Activated CD4-positive, alpha-beta memory T cell treated with anti-CD3 and anti-CD28 coated beads for 36 hours (primary cell): ENCODE measurements at regions not wholly inside any gene's neighbourhood (a gene's known extent, or its start where the extent isn't known, plus 50 kb on each side); places are given as distances from the start of the nearest gene placed in this dataset.

Experiments
- CTCF ChIA-PET: fragments of 350-600 bp; sonication (Branson Sonifier 250); formaldehyde crosslinking; loops from one replicate; lab custom pipeline; 2021; ENCODE audit warnings: antibody characterized with exemption, inconsistent platforms; lab: Charles Lee
- POLR2A ChIA-PET: fragments of 350-600 bp; sonication (Branson Sonifier 250); formaldehyde crosslinking; loops from one replicate; lab custom pipeline; 2021; ENCODE audit warnings: antibody characterized with exemption; lab: Charles Lee
- DNase-seq: peaks from one replicate; pipeline ENCODE4 v3.0.0-alpha.2; 2020
- H3K27ac Mint-ChIP-seq: one replicate; pipeline ENCODE4 v1.8.0; 2021; ENCODE audit warnings: mixed read lengths
- H3K27me3 Mint-ChIP-seq: one replicate; pipeline ENCODE4 v1.8.0; 2021; ENCODE audit warnings: mixed read lengths
- H3K36me3 Mint-ChIP-seq: one replicate; pipeline ENCODE4 v1.8.0; 2021; ENCODE audit warnings: mixed read lengths
- H3K4me1 Mint-ChIP-seq: one replicate; pipeline ENCODE4 v1.8.0; 2021; ENCODE audit warnings: low read depth, mixed read lengths
- H3K4me3 Mint-ChIP-seq: one replicate; pipeline ENCODE4 v1.8.0; 2021; ENCODE audit warnings: mild to moderate bottlenecking, mixed read lengths
- H3K9me3 Mint-ChIP-seq: one replicate; pipeline ENCODE4 v1.8.0; 2021; ENCODE audit warnings: mixed read lengths
- intact Hi-C: fragments of 100-400 bp; cut with micrococcal nuclease; formaldehyde crosslinking; loops from one replicate; pipeline ENCODE4 v1.15.1; 2023

DNA sequence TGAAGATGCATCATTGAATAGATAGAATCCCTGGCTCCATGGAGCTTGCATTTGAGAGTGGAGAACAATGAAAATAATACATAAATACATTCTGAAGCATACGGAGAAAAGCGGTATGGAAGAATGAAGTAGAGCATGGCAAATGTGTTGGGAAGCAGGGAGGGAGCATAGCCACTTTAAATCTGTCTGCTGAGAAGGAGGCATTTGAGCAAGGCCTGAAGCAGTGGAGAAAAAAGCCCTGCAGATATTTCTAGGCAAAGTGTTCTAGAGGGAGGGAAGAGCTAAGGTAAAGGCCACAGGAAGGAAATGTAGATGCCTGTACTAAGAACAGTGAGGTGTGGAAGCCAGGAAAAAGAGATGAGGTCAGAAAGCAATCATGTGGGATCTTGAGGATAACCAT lies 484.8 kb downstream of the CNTN3 start:
- H3K4me1 Mint-ChIP-seq = no peaks in the 10 kb centered on the region
- H3K9me3 Mint-ChIP-seq = peaks cover 23% of the 10 kb centered on the region
- no peak for DNase-seq
- H3K36me3 Mint-ChIP-seq = no peaks in the 10 kb centered on the region
- intact Hi-C loops = no loop called here
- H3K27me3 Mint-ChIP-seq = no peaks in the 10 kb centered on the region
- ChIA-PET POLR2A (no interaction called here), CTCF (no interaction called here)
- no peak overlapping the region for H3K4me3 Mint-ChIP-seq
- no peak overlapping the region for H3K27ac Mint-ChIP-seq

DNA sequence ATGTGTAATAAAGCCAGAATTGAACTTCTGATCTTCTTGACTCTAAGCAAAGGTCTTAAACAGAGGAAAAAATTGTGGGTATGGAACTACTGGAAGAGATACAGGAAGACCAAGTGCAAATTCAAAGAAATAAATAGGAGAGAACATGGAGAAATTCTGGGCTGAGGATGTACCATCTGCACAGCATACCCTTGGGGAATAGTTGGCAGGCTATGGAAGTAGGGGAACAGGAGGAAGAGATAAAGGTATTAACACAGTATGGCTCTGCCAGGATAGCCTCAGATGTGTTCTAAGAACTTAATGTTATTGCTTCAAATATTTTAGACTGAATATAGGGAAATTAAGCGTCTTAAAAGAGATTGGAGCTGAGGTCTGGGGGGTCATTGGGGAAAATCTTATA lies 485.4 kb downstream of the CNTN3 start:
- POLR2A ChIA-PET = no interaction called here
- CTCF ChIA-PET = no interaction called here
- DNase-seq = no peak
- H3K4me1 Mint-ChIP-seq = no peaks in the 10 kb centered on the region
- no peak overlapping the region for H3K27ac Mint-ChIP-seq
- H3K4me3 Mint-ChIP-seq = no peak overlapping the region
- H3K27me3 Mint-ChIP-seq = no peaks in the 10 kb centered on the region
- intact Hi-C loops = no loop called here
- no peaks in the 10 kb centered on the region for H3K36me3 Mint-ChIP-seq
- peaks cover 23% of the 10 kb centered on the region for H3K9me3 Mint-ChIP-seq

- Mint-ChIP-seq H3K4me1 (no peaks in the 10 kb centered on the region), H3K9me3 (peaks cover 13% of the 10 kb centered on the region), H3K36me3 (no peaks in the 10 kb centered on the region), H3K27ac (no peak overlapping the region), H3K4me3 (no peak overlapping the region), H3K27me3 (no peaks in the 10 kb centered on the region)
- POLR2A ChIA-PET = interaction anchor here (0.6 kb wide), 1 partner anchor 98 kb away, joined by 5 read pairs; no protein-coding TSS in a partner anchor
- DNase-seq = no peak
- CTCF ChIA-PET = no interaction called here
- intact Hi-C loops = no loop called here
Measured at GRCh38 chr3:74127256-74127655, 487.2 kb downstream of the CNTN3 start.

DNA sequence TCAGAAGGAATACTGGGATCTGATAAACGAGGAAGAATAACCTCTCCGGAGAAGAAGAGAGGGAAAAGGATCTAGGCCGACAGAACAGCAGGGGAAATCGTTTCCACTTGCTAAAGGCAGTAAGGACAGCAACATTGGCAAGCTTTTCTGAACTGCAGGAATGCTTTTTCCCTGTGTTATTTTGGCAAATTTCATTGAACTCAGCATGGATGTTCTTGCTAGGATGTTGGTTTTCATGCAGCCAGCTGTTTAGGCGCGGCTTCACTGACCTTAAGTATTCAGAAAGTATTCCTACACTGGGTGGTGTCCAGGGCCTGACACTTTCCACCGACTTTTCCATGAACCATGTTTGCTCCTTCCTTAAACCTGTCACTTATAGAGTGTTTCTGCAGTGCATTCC lies 489.7 kb downstream of the CNTN3 start:
- intact Hi-C loops = no loop called here
- no peaks in the 10 kb centered on the region for H3K27me3 Mint-ChIP-seq
- no peaks in the 10 kb centered on the region for H3K36me3 Mint-ChIP-seq
- H3K4me1 Mint-ChIP-seq = no peaks in the 10 kb centered on the region
- no peak overlapping the region for H3K4me3 Mint-ChIP-seq
- CTCF ChIA-PET = no interaction called here
- POLR2A ChIA-PET = no interaction called here
- DNase-seq = no peak
- H3K27ac Mint-ChIP-seq = no peak overlapping the region
- peaks cover 21% of the 10 kb centered on the region for H3K9me3 Mint-ChIP-seq

- intact Hi-C loops = no loop called here
- H3K27me3 Mint-ChIP-seq = no peaks in the 10 kb centered on the region
- no peak overlapping the region for H3K27ac Mint-ChIP-seq
- H3K4me3 Mint-ChIP-seq = no peak overlapping the region
- ChIA-PET POLR2A (no interaction called here), CTCF (no interaction called here)
- H3K9me3 Mint-ChIP-seq = peaks cover 20% of the 10 kb centered on the region
- no peaks in the 10 kb centered on the region for H3K36me3 Mint-ChIP-seq
- no peaks in the 10 kb centered on the region for H3K4me1 Mint-ChIP-seq
- DNase-seq = no peak
Measured at GRCh38 chr3:74122281-74122680, 492.2 kb downstream of the CNTN3 start.

DNA sequence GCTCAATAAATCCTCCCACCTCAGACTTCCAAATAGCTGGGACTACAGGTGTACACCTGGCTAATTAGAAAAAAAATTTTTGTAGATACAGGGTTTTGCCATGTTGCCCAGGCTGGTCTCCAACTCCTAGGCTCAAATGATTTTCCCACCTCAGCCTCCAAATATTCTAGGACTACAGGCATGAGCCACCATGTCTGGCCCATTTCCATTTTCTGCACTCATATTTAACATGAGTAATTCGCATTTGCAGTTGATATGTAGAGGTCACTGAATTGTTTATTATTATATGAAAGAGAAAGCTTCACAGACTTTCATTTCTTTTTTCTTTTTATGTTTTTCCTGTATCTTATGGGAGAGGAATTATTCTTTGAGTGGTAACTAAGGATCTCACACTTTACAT lies 492.7 kb downstream of the CNTN3 start:
- H3K27ac Mint-ChIP-seq = no peak overlapping the region
- H3K4me3 Mint-ChIP-seq = no peak overlapping the region
- H3K36me3 Mint-ChIP-seq = no peaks in the 10 kb centered on the region
- H3K4me1 Mint-ChIP-seq = no peaks in the 10 kb centered on the region
- H3K27me3 Mint-ChIP-seq = no peaks in the 10 kb centered on the region
- intact Hi-C loops = no loop called here
- POLR2A ChIA-PET = no interaction called here
- no peak for DNase-seq
- CTCF ChIA-PET = no interaction called here
- peaks cover 24% of the 10 kb centered on the region for H3K9me3 Mint-ChIP-seq

DNA sequence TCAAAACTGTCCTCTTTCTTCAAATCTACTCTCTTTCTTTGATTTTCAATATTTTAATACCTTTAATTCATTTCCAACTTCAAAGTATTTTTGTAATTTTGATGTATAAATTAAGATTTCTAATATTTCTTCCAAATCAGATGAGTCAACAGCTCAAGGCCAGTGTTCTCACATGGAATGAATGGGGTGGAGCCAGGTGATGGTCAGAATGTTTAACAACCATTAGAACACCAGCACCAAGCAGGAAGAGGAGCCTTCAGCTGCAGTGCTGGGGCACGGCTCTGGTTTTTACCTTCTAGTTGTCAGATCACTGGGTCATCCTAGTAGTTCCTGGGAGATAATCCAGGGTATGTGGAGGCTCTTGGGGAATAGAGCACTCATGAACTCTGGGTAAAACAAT lies 494.5 kb upstream of the PDZRN3 start:
- Mint-ChIP-seq H3K27me3 (no peaks in the 10 kb centered on the region), H3K36me3 (no peaks in the 10 kb centered on the region), H3K4me3 (no peak overlapping the region), H3K4me1 (no peaks in the 10 kb centered on the region), H3K27ac (no peak overlapping the region), H3K9me3 (peaks cover 30% of the 10 kb centered on the region)
- intact Hi-C loops = no loop called here
- POLR2A ChIA-PET = no interaction called here
- CTCF ChIA-PET = no interaction called here
- no peak for DNase-seq

DNA sequence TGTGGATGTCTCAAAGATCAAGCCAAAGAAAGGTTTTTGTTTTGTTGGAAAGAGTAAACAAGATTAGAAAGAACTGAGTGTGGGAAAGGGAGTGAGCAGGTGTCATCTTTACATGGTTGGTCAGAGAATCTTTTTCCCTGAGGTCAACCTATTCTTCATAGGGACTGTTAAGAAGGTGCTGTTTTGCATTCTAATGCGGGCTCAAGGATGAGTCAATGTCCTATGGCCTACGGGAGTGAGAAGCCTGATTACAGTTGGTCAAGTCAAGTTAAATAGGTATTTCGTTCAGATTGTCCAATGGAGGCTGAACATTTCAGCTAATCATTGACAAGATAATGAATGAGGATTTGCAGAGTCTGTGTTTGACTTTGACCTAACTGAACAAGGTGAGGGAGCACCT lies 491.2 kb upstream of the PDZRN3 start:
- DNase-seq = no peak
- Mint-ChIP-seq H3K4me3 (no peak overlapping the region), H3K9me3 (peaks cover 24% of the 10 kb centered on the region), H3K4me1 (no peaks in the 10 kb centered on the region), H3K36me3 (no peaks in the 10 kb centered on the region), H3K27me3 (no peaks in the 10 kb centered on the region), H3K27ac (no peak overlapping the region)
- CTCF ChIA-PET = no interaction called here
- POLR2A ChIA-PET = no interaction called here
- intact Hi-C loops = no loop called here

- no peaks in the 10 kb centered on the region for H3K9me3 Mint-ChIP-seq
- H3K4me3 Mint-ChIP-seq = no peak overlapping the region
- CTCF ChIA-PET = no interaction called here
- POLR2A ChIA-PET = no interaction called here
- intact Hi-C loops = no loop called here
- H3K4me1 Mint-ChIP-seq = no peaks in the 10 kb centered on the region
- no peak overlapping the region for H3K27ac Mint-ChIP-seq
- no peak for DNase-seq
- H3K27me3 Mint-ChIP-seq = no peaks in the 10 kb centered on the region
- no peaks in the 10 kb centered on the region for H3K36me3 Mint-ChIP-seq
Measured at GRCh38 chr3:74107451-74107850, 482.7 kb upstream of the PDZRN3 start.

- no peaks in the 10 kb centered on the region for H3K27me3 Mint-ChIP-seq
- intact Hi-C loops = no loop called here
- H3K4me3 Mint-ChIP-seq = no peak overlapping the region
- no peaks in the 10 kb centered on the region for H3K9me3 Mint-ChIP-seq
- ChIA-PET POLR2A (no interaction called here), CTCF (no interaction called here)
- H3K36me3 Mint-ChIP-seq = no peaks in the 10 kb centered on the region
- H3K27ac Mint-ChIP-seq = no peak overlapping the region
- H3K4me1 Mint-ChIP-seq = no peaks in the 10 kb centered on the region
- DNase-seq = no peak
Measured at GRCh38 chr3:74106925-74107324, 482.2 kb upstream of the PDZRN3 start.

- no peaks in the 10 kb centered on the region for H3K4me1 Mint-ChIP-seq
- H3K27ac Mint-ChIP-seq = no peak overlapping the region
- peaks cover 10% of the 10 kb centered on the region for H3K9me3 Mint-ChIP-seq
- H3K4me3 Mint-ChIP-seq = no peak overlapping the region
- ChIA-PET POLR2A (no interaction called here), CTCF (no interaction called here)
- DNase-seq = no peak
- intact Hi-C loops = no loop called here
- H3K36me3 Mint-ChIP-seq = no peaks in the 10 kb centered on the region
- no peaks in the 10 kb centered on the region for H3K27me3 Mint-ChIP-seq
Measured at GRCh38 chr3:74091204-74091603, 466.5 kb upstream of the PDZRN3 start.

DNA sequence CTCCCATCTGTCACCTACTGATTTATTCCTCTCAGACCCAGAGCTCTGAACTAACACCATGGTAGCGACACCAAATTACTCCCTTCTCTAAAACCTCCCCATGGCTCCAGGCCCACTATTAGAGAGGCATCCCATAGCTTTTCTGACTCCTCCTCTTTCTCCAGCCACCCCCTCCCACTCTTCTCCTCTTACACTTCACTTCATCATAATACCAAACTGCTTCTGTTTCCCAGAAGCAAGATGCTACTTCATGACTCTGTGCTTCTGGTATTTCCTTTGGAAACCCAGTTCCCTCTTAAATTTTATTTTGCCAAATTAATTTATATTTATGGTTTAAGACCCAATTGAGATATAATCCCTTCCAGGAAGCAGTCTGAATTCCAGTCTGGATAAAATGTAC lies 465.1 kb upstream of the PDZRN3 start:
- H3K9me3 Mint-ChIP-seq = peaks cover 10% of the 10 kb centered on the region
- DNase-seq = no peak
- H3K4me3 Mint-ChIP-seq = no peak overlapping the region
- CTCF ChIA-PET = no interaction called here
- no peaks in the 10 kb centered on the region for H3K4me1 Mint-ChIP-seq
- no peaks in the 10 kb centered on the region for H3K36me3 Mint-ChIP-seq
- POLR2A ChIA-PET = no interaction called here
- H3K27ac Mint-ChIP-seq = no peak overlapping the region
- intact Hi-C loops = no loop called here
- H3K27me3 Mint-ChIP-seq = no peaks in the 10 kb centered on the region

DNA sequence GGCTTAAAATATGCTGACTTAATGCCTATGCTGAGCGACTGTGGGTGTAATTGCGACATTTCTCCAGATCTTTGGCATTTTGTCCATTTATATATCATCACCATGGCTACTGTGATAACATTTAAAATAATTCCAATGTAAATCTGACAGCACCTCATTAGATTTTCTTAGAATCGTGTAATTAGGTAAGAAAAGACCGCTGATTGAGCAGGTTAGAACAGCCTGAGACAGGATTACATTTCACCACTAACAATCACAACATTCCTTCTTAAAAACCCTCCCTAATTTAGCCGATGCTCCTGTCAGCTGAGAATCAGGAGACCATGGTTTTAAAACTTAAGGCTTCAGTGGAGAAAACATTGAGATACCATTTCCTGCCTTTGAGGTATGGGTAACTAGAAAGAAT lies 455.3 kb upstream of the PDZRN3 start:
- Mint-ChIP-seq H3K36me3 (no peaks in the 10 kb centered on the region), H3K4me3 (no peak overlapping the region), H3K27ac (no peak overlapping the region), H3K9me3 (peaks cover 6% of the 10 kb centered on the region), H3K4me1 (no peaks in the 10 kb centered on the region), H3K27me3 (no peaks in the 10 kb centered on the region)
- ChIA-PET CTCF (no interaction called here), POLR2A (no interaction called here)
- DNase-seq = no peak
- intact Hi-C loops = no loop called here

DNA sequence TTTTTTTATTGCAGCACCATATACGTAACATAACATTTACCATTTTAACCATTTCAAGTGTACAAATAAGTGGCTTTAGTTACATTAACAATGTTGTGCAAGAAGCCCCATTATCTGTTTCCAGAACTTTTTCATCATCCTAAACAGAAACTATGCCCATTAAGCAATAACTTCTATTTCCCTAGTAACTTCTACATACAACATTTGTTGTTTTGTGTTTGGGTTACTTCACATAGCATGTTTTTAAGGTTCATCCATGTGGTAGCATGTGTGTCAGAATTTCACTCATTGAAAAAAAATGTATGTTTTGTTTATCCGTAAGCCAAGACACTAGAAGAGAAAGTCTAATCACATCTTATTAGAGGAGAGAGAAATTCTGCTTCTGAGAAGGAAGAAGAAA lies 450.5 kb upstream of the PDZRN3 start:
- CTCF ChIA-PET = no interaction called here
- Mint-ChIP-seq H3K4me1 (no peaks in the 10 kb centered on the region), H3K36me3 (no peaks in the 10 kb centered on the region), H3K9me3 (peaks cover 12% of the 10 kb centered on the region), H3K4me3 (no peak overlapping the region), H3K27ac (no peak overlapping the region), H3K27me3 (no peaks in the 10 kb centered on the region)
- POLR2A ChIA-PET = no interaction called here
- no peak for DNase-seq
- intact Hi-C loops = no loop called here
